Activated CD4-positive, alpha-beta T cell treated with anti-CD3 and anti-CD28 coated beads, Interleukin-2, amount 50 U/mL, for 4 hours (primary cell): ENCODE measurements at regions not wholly inside any gene's neighbourhood (a gene's known extent, or its start where the extent isn't known, plus 50 kb on each side); places are given as distances from the start of the nearest gene placed in this dataset.

ENCODE experiments used
- DNase-seq, 2 experiments: peaks; one replicate each; pipeline ENCODE4 v3.0.0-alpha.2; 2020

- DNase-seq, result no peak
Measured at GRCh38 chr20:9981829-9982228, 53.0 kb upstream of the ANKEF1 start.

DNA sequence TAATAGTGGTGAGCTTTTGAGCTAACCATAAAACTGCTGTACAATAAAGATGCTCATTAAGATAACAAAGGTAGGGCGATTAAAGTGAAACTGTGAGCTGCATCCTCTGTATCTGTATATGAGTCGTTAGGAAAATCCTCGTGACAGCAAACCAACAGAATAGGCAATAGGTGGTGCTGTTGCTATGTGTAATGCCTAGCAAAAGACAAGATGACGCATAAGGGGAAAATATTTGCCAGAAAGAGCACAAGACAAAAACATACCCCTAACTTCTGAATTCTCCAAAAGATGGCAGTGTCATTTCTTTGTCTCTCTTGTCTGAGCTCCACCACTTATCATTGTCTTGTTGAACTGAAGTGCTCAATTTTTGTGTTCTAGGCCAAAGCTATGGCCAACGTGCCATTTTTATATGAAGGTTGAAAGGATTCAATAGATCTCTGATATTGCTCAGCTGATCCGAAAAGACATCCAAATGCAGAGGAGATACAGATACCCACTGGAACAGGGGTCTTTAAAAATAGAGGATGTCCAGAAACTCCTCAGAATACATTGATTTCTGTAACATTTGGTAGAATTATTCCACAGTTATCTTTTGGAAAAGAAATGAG, 56.3 kb upstream of the ANKEF1 start:
- peak; percentile 6 to 11 for DNase-seq

DNA sequence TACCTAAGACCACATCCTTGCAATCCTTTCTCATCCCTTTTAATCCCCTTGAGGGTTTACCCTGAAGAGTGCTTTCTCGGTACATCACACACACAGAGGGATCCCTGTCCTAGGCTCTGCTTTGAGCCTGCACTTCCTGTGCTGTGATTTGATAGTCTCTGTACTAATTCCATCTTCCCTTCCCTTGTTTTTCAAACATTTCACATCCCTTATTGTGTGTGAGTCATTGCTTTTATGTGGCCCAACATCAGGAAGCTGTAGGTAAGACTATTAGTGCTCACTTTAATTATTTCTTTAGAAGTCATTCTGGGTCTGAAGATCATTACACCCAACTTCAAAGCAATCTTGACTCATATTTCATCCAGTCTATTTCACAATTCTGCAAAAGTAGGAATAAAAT, 57.2 kb upstream of the ANKEF1 start:
- DNase-seq, result no peak

DNA sequence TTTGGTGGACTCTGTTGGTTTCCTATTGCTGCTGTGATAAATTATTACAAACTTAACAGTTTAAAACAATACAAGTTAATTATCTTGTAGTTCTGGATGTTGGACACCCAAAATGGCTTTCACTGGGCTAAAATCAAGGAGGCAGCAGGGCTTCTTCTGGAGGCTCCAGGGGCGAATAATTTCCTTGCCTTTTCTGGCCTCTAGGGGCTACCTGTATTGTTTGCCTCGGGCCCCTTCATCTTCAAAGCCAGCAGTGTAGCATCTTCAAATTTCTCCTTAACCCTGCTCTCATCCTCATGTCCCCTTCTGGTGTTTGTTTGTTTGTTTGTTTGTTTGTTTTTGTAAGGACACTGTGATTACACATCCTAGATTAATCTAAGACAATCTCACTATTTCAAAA, 60.5 kb upstream of the ANKEF1 start:
- DNase-seq, result no peak

DNA sequence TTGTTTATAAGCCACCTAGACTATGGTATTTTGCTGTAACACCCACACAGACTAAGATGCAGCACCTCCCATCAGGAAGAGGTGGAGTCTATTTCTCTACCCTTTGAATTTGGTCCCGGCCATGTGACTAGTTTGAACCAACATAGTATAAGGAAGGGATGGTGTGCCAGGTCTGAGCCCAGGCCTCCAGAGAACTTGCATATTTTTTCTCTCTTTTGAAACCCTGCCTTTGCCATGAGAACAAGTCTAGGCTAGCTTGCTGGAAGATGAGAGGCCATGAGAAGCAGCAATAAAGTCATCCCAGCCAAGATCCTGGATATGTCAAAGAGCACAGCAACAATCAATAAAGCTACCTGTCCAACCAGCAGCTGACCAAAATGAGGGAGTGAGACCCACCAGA, 63.0 kb upstream of the ANKEF1 start:
- DNase-seq, result no peak

- no peak for DNase-seq
Measured at GRCh38 chr20:9969626-9970025, 65.2 kb upstream of the ANKEF1 start.

- DNase-seq, result no peak
Measured at GRCh38 chr20:9968015-9968414, 66.8 kb upstream of the ANKEF1 start.

- DNase-seq, result no peak
Measured at GRCh38 chr20:9966966-9967365, 67.8 kb upstream of the ANKEF1 start.

DNA sequence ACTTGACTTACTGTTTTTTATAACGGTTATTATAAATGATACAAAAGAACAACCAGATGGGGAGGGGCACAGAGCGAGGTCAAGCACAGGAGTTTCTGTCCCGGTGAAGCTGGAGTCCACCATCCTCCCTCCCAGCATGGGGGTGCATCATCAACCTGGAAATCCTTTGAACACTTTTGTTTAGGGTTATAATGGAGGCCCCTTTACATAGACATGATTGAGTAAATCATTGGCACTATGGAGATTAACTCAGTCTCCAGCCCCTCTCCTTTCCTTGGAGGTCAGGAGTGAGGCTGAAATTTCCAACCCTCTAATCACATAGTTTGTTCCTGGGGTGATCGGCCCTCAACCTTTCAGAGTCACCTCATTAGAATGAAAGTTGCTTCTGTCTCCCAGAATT, 71.8 kb upstream of the ANKEF1 start:
- no peak for DNase-seq

- no peak for DNase-seq
Measured at GRCh38 chr20:9958693-9959092, 76.1 kb upstream of the ANKEF1 start.

GRCh38 chr20:9955646-9956045, 79.1 kb upstream of the ANKEF1 start:
- DNase-seq, result no peak

GRCh38 chr20:9949563-9949962, 85.2 kb upstream of the ANKEF1 start:
- DNase-seq, result no peak

GRCh38 chr20:9945408-9945807, 89.4 kb upstream of the ANKEF1 start:
- DNase-seq, result no peak

- DNase-seq, result no peak
Measured at GRCh38 chr20:9942736-9943135, 92.1 kb upstream of the ANKEF1 start.

- DNase-seq, result no peak
Measured at GRCh38 chr20:9940329-9940728, 94.5 kb upstream of the ANKEF1 start.

DNA sequence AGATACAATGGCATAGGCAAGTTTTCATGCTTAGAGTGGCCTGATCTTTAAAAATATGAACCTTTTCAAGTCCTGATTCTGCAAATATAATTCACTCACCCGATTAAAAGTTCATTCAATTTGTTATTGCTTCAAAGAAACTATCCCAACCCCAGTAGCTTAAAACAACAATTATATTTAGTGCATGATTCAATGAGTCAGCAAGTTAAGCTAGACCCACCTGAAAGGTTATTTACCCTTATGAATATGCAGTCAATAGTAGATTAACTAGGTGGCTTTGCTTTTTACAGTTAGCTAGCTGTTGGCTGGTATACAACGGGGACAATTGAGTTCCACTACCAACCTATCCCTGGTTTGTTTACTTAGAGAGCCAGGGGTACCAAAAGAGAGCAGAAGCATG, 95.6 kb upstream of the ANKEF1 start:
- no peak for DNase-seq

GRCh38 chr20:9935285-9935684, 96.4 kb upstream of the PAK5 start:
- no peak for DNase-seq

GRCh38 chr20:9930142-9930541, 91.3 kb upstream of the PAK5 start:
- DNase-seq, result no peak

GRCh38 chr20:9928955-9929354, 90.1 kb upstream of the PAK5 start:
- DNase-seq, result no peak

DNA sequence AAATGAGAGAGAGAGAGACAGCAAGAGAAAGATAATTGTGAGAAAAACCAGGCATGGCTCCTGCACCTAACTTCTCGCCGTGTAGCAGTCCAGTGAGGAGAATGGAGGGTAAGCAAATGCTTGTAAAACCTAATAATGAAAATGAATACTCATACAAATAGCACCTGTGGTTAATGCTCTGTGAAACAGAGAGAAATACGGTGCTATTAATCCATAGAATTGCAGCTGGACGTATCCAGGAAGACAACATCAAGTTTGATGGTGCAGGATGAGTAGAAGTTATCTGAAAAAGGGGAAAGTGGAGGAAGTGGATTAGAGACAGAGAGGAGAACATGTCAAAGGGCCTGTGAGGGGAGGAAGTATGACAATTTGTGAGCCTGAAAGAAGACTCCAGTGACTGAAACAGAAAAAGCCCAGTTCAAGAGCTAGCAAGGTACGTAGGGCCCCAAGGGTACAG, 89.4 kb upstream of the PAK5 start:
- no peak for DNase-seq

- DNase-seq, result no peak
Measured at GRCh38 chr20:9927224-9927623, 88.3 kb upstream of the PAK5 start.

GRCh38 chr20:9926476-9926875, 87.6 kb upstream of the PAK5 start:
- no peak for DNase-seq

GRCh38 chr20:9926007-9926406, 87.1 kb upstream of the PAK5 start:
- no peak for DNase-seq

GRCh38 chr20:9923648-9924047, 84.8 kb upstream of the PAK5 start:
- no peak for DNase-seq

- no peak for DNase-seq
Measured at GRCh38 chr20:9920866-9921265, 82.0 kb upstream of the PAK5 start.
